ENCODE measurements at regions not wholly inside any gene's neighbourhood (a gene's known extent, or its start where the extent isn't known, plus 50 kb on each side); places are given as distances from the start of the nearest gene placed in this dataset.

- TF ChIP-seq CTCF (IDR thresholded peaks at IDR 0.05) = no peak
- TF ChIP-seq POLR2A (IDR thresholded peaks at IDR 0.05) = no peak
Observed at GRCh38 chr22:48116871-48117270, 1354.4 kb downstream of the TBC1D22A start.

Measured in adrenal gland (tissue), 5 donors.